H1 (cell line): ENCODE measurements at regions not wholly inside any gene's neighbourhood (a gene's known extent, or its start where the extent isn't known, plus 50 kb on each side); places are given as distances from the start of the nearest gene placed in this dataset.
A peak's percentile ranks its signal among the peaks of the same experiment; 100 is the strongest.

Experiments used
- CTCF ChIA-PET: fragments of 300-600 bp; sonication (Branson Sonifier 250); formaldehyde crosslinking; loops from one replicate; lab custom pipeline; 2021; ENCODE audit not compliant: partially characterized antibody; lab: Charles Lee
- POLR2A ChIA-PET: fragments of 300-600 bp; sonication (Branson Sonifier 250); formaldehyde crosslinking; loops from one replicate; lab custom pipeline; 2021; ENCODE audit warnings: inconsistent platforms; ENCODE audit not compliant: partially characterized antibody; lab: Charles Lee
- DNase-seq, 2 experiments: peaks; one replicate each; pipeline versions ENCODE4 v3.0.0 to v3.0.0-alpha.2; 2010 to 2022; ENCODE audit warnings: low spot score in 2 of 2, low read depth in 1 of 2, mixed read lengths in 1 of 2
- FAIRE-seq: peaks from 2 replicates; lab custom pipeline; 2011; peaks lifted over from hg19 to GRCh38; lab: Jason Lieb, UNC
- H2AFZ ChIP-seq: 2 replicates; pipeline ENCODE4 v1.8.1; 2012; ENCODE audit warnings: low read length, inconsistent platforms
- H2AK5ac ChIP-seq: 2 replicates; pipeline ENCODE4 v1.6.1; 2013; ENCODE audit warnings: low read depth, low read length
- H2BK120ac ChIP-seq: replicated peaks from 2 replicates; pipeline ENCODE3; 2013; ENCODE audit warnings: low read depth, low read length, inconsistent platforms
- H2BK12ac ChIP-seq: 2 replicates; pipeline ENCODE4 v1.6.1; 2013; ENCODE audit warnings: low read depth, low read length
- H2BK15ac ChIP-seq: 2 replicates; pipeline ENCODE4 v1.6.1; 2013; ENCODE audit warnings: low read length
- H2BK20ac ChIP-seq: 2 replicates; pipeline ENCODE4 v1.6.1; 2013; ENCODE audit warnings: low read length
- H2BK5ac ChIP-seq: 2 replicates; pipeline ENCODE4 v1.6.1; 2013; ENCODE audit warnings: low read depth, low read length
- H3K14ac ChIP-seq: 2 replicates; pipeline ENCODE4 v1.6.1; 2013; ENCODE audit warnings: inconsistent platforms; ENCODE audit not compliant: insufficient read length
- H3K18ac ChIP-seq: 2 replicates; pipeline ENCODE4 v1.6.1; 2013; ENCODE audit warnings: low read length; ENCODE audit errors: extremely low read depth
- H3K23ac ChIP-seq: 2 replicates; pipeline ENCODE4 v1.6.1; 2013; ENCODE audit warnings: inconsistent platforms; ENCODE audit not compliant: insufficient read length
- H3K23me2 ChIP-seq: 2 replicates; pipeline ENCODE4 v1.6.1; 2013; ENCODE audit warnings: low read depth, low read length
- H3K27ac ChIP-seq: 2 replicates; pipeline ENCODE4 v1.6.1; 2011; ENCODE audit warnings: low read depth, low read length, inconsistent platforms
- H3K27me3 ChIP-seq, 4 experiments: replicated peaks in 1 of 4; 1 replicate in 1 of 4; 2 replicates in 3 of 4; pipeline versions ENCODE4 v1.6.1 to v1.8.1; 2011 to 2013; ENCODE audit warnings: low read length in 3 of 4, mild to moderate bottlenecking in 3 of 4, inconsistent platforms in 2 of 4, mixed read lengths in 2 of 4, moderate library complexity in 1 of 4; ENCODE audit not compliant: control insufficient read depth in 3 of 4, insufficient read depth in 3 of 4; ENCODE audit errors: extremely low read depth in 1 of 4
- H3K36me3 ChIP-seq, 4 experiments: 2 replicates each; pipeline versions ENCODE4 v1.6.1 to v1.8.1; 2011 to 2013; ENCODE audit warnings: mild to moderate bottlenecking in 4 of 4, low read length in 3 of 4, moderate library complexity in 2 of 4, control low read depth in 1 of 4, inconsistent platforms in 1 of 4; ENCODE audit not compliant: insufficient read depth in 4 of 4, control insufficient read depth in 2 of 4
- H3K4ac ChIP-seq: replicated peaks from 2 replicates; pipeline ENCODE3; 2013; ENCODE audit warnings: low read length, low read depth, mixed read lengths, inconsistent platforms; ENCODE audit not compliant: insufficient read length
- H3K4me1 ChIP-seq, 4 experiments: replicated peaks in 1 of 4; 1 replicate in 1 of 4; 2 replicates in 3 of 4; pipeline versions ENCODE4 v1.6.1 to v1.8.1; 2011 to 2013; ENCODE audit warnings: low read length in 3 of 4, inconsistent platforms in 2 of 4, mixed read lengths in 1 of 4; ENCODE audit not compliant: insufficient read depth in 4 of 4, control insufficient read depth in 3 of 4
- H3K4me2 ChIP-seq, 2 experiments: 2 replicates each; pipeline versions ENCODE4 v1.6.1 to v1.8.1; 2011 to 2013; ENCODE audit warnings: low read depth in 2 of 2, low read length in 2 of 2, control low read depth in 1 of 2, inconsistent platforms in 1 of 2, mild to moderate bottlenecking in 1 of 2; ENCODE audit not compliant: insufficient read depth in 1 of 2
- H3K4me3 ChIP-seq, 4 experiments: fragments of 200-600, 300-600 bp in 1 of 4; sonication (generic), shearing (Covaris generic), sonication (Bioruptor Twin) in 1 of 4; 2 replicates each; pipeline versions ENCODE4 v1.5.1 to v1.8.1; 2011 to 2016; ENCODE audit warnings: low read length in 4 of 4, low read depth in 3 of 4, control low read depth in 2 of 4, inconsistent platforms in 2 of 4, mild to moderate bottlenecking in 2 of 4, mixed read lengths in 1 of 4, moderate library complexity in 1 of 4; ENCODE audit not compliant: insufficient read depth in 2 of 4; ENCODE audit errors: extremely low read depth in 1 of 4
- H3K56ac ChIP-seq: replicated peaks from 2 replicates; pipeline ENCODE3; 2013; ENCODE audit warnings: low read depth, mild to moderate bottlenecking, mixed read lengths, low read length, inconsistent platforms; ENCODE audit not compliant: insufficient read length
- H3K79me1 ChIP-seq: 2 replicates; pipeline ENCODE4 v1.6.1; 2013; ENCODE audit warnings: low read depth, low read length, control low read depth
- H3K79me2 ChIP-seq, 2 experiments: 2 replicates each; pipeline versions ENCODE4 v1.6.1 to v1.8.1; 2012 to 2013; ENCODE audit warnings: low read length in 2 of 2, mild to moderate bottlenecking in 2 of 2, inconsistent platforms in 1 of 2; ENCODE audit not compliant: insufficient read depth in 2 of 2, control insufficient read depth in 1 of 2
- H3K9ac ChIP-seq, 4 experiments: replicated peaks in 1 of 4; 1 replicate in 1 of 4; 2 replicates in 3 of 4; pipeline versions ENCODE4 v1.6.1 to v1.8.1; 2011 to 2013; ENCODE audit warnings: low read depth in 3 of 4, low read length in 3 of 4, control low read depth in 2 of 4, mild to moderate bottlenecking in 2 of 4, moderate library complexity in 2 of 4, inconsistent platforms in 1 of 4; ENCODE audit errors: extremely low read depth in 1 of 4
- H3K9me3 ChIP-seq, 2 experiments: 2 replicates each; pipeline versions ENCODE4 v1.6.1 to v1.8.1; 2012 to 2013; ENCODE audit warnings: mild to moderate bottlenecking in 2 of 2, moderate library complexity in 2 of 2, control low read depth in 1 of 2, inconsistent platforms in 1 of 2, low read depth in 1 of 2, low read length in 1 of 2, mixed read lengths in 1 of 2; ENCODE audit not compliant: insufficient read depth in 2 of 2
- H4K20me1 ChIP-seq, 2 experiments: replicated peaks in 1 of 2; 2 replicates each; pipeline versions ENCODE3 to v1.8.1; 2011 to 2013; ENCODE audit warnings: inconsistent platforms in 2 of 2, low read length in 2 of 2, mild to moderate bottlenecking in 1 of 2; ENCODE audit not compliant: insufficient read depth in 2 of 2, control insufficient read depth in 1 of 2
- H4K5ac ChIP-seq: 2 replicates; pipeline ENCODE4 v1.6.1; 2013; ENCODE audit warnings: low read length, low read depth, mixed read lengths, inconsistent platforms; ENCODE audit not compliant: insufficient read length
- H4K8ac ChIP-seq: 2 replicates; pipeline ENCODE4 v1.8.0; 2013; ENCODE audit warnings: mild to moderate bottlenecking, moderate library complexity, low read length, inconsistent platforms; ENCODE audit not compliant: insufficient read depth; ENCODE audit errors: extremely low read depth
- H4K91ac ChIP-seq: replicated peaks from 2 replicates; pipeline ENCODE3; 2013; ENCODE audit warnings: low read length, mixed read lengths, inconsistent platforms; ENCODE audit not compliant: insufficient read length
- EGR1 ChIP-seq: IDR thresholded peaks from 2 replicates; pipeline ENCODE4 v1.6.1; 2011; ENCODE audit warnings: low read depth, low read length, borderline replicate concordance
- JUND ChIP-seq: IDR thresholded peaks from 2 replicates; pipeline ENCODE4 v1.6.1; 2011; ENCODE audit warnings: mild to moderate bottlenecking, improper control_type of control experiment, low read length
- RAD21 ChIP-seq, 2 experiments: IDR thresholded peaks in 1 of 2; conservative IDR thresholded peaks in 1 of 2; 2 replicates each; pipeline ENCODE4 v1.6.1; 2011; ENCODE audit warnings: low read depth in 2 of 2, low read length in 2 of 2, improper control_type of control experiment in 1 of 2, inconsistent platforms in 1 of 2, mild to moderate bottlenecking in 1 of 2, moderate library complexity in 1 of 2
- SP1 ChIP-seq: IDR thresholded peaks from 2 replicates; pipeline ENCODE4 v1.6.1; 2011; ENCODE audit warnings: low read depth, low read length
- TAF1 ChIP-seq: IDR thresholded peaks from 2 replicates; pipeline ENCODE4 v1.6.1; 2011; ENCODE audit warnings: mild to moderate bottlenecking, low read depth, low read length
- TCF12 ChIP-seq: IDR thresholded peaks from 2 replicates; pipeline ENCODE4 v1.6.1; 2011; ENCODE audit warnings: low read depth, mild to moderate bottlenecking, low read length
- TEAD4 ChIP-seq: IDR thresholded peaks from 2 replicates; pipeline ENCODE4 v1.6.1; 2012; ENCODE audit warnings: low read depth, low read length, inconsistent platforms, mixed read lengths
- YY1 ChIP-seq: IDR thresholded peaks from 2 replicates; pipeline ENCODE4 v1.6.1; 2011; ENCODE audit warnings: low read depth, mild to moderate bottlenecking, low read length
- WGBS, 2 experiments: shearing (Covaris generic) in 1 of 2; methylation state at CpG; one replicate each; pipeline versions ENCODE4 v1.1.6 to v1.1.7; 2013 to 2015; ENCODE audit warnings: low lambda C conversion rate in 2 of 2, mixed read lengths in 2 of 2, inconsistent platforms in 1 of 2, low coverage in 1 of 2, missing lambda C conversion rate in 1 of 2; ENCODE audit not compliant: insufficient replicate concordance in 2 of 2, insufficient coverage in 1 of 2, insufficient read length in 1 of 2; ENCODE audit errors: extremely low coverage in 1 of 2, missing lambda C conversion rate in 1 of 2; 5-methylcytosine and 5-hydroxymethylcytosine counted together
- TF ChIP-seq, protein P1 (sequence below): IDR thresholded peaks from 2 replicates; pipeline ENCODE4 v1.6.1; 2012; ENCODE audit warnings: inconsistent platforms
- TF ChIP-seq, protein P2 (sequence below), 3 experiments: IDR thresholded peaks; 1 replicate in 2 of 3; 2 replicates in 1 of 3; pipeline versions ENCODE4 v1.5.1 to v1.6.1; 2011; ENCODE audit warnings: low read length in 3 of 3, mild to moderate bottlenecking in 3 of 3, inconsistent platforms in 2 of 3, low read depth in 1 of 3, moderate library complexity in 1 of 3; ENCODE audit not compliant: insufficient read depth in 1 of 3; ENCODE audit errors: control extremely low read depth in 1 of 3

DNA sequence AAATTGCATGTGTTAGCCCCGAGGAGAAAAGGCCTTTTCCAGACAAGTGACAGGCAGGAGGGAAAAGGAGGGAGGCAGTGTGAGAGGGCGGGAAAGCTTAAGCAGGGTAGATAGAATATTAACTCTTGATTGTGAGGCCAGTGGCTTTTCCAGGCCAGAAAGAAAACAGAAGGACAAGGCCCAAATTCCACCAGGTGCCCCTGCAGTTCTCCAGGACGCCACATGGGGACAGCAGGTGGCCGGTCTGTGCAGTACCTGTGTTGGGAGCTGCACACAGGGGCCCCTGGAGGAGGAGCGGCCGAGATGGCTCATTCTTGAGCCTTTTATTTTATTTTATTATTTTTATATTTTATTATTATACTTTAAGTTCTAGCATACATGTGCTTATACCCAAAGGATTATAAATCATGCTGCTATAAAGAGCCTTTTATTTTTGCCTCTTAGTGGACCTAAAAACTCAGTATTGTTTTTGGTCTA lies 141.3 kb upstream of the KLF14 start:
- H3K27me3 ChIP-seq: no peaks in the 10 kb centered on the region
- no peak for FAIRE-seq
- H2BK20ac ChIP-seq: no peak overlapping the region
- H4K20me1 ChIP-seq: no peaks in the 10 kb centered on the region
- no peak overlapping the region for H3K27ac ChIP-seq
- H3K18ac ChIP-seq: no peak overlapping the region
- H3K23me2 ChIP-seq: no peaks in the 10 kb centered on the region; the same call in 1 of the 2 replicates
- no peak overlapping the region for H3K4me3 ChIP-seq
- H2BK12ac ChIP-seq: no peak overlapping the region
- no peak overlapping the region for H3K4ac ChIP-seq
- ChIA-PET CTCF (interaction anchor here (0.5 to 4.7 kb wide), 26 partner anchors 9 to 572 kb away, joined by 3 to 64 read pairs (median 3); no protein-coding TSS in a partner anchor), POLR2A (interaction anchor here (0.6 to 1.2 kb wide), 4 partner anchors 9 to 202 kb away, joined by 3 to 4 read pairs (median 4); no protein-coding TSS in a partner anchor)
- H3K9me3 ChIP-seq: no peaks in the 10 kb centered on the region
- no peak overlapping the region for H4K91ac ChIP-seq
- H2BK15ac ChIP-seq: no peak overlapping the region
- H3K56ac ChIP-seq: no peak overlapping the region
- no peak overlapping the region for H2BK5ac ChIP-seq
- H3K14ac ChIP-seq: no peak overlapping the region
- H2AFZ ChIP-seq: no peak overlapping the region
- DNase-seq: peak; percentile 54 to 86
- peaks cover 0 to 10% (median 2%) of the 10 kb centered on the region in 4 experiments; a peak in 2 of 7 replicates for H3K4me1 ChIP-seq
- H4K8ac ChIP-seq: no peak overlapping the region
- H3K79me2 ChIP-seq: no peaks in the 10 kb centered on the region
- no peak overlapping the region for H4K5ac ChIP-seq
- H2AK5ac ChIP-seq: no peak overlapping the region
- no peak overlapping the region for H3K9ac ChIP-seq
- H3K36me3 ChIP-seq: no peaks in the 10 kb centered on the region
- H3K4me2 ChIP-seq: no peak overlapping the region
- WGBS, 2 experiments: 33% methylated on average over 6 of the region's 6 CpGs; no CpG with 5 or more reads in 1 of the 2 experiments
- no peaks in the 10 kb centered on the region for H3K79me1 ChIP-seq
- no peak overlapping the region for H3K23ac ChIP-seq
- H2BK120ac ChIP-seq: no peak overlapping the region
- TF ChIP-seq, protein P1, sequence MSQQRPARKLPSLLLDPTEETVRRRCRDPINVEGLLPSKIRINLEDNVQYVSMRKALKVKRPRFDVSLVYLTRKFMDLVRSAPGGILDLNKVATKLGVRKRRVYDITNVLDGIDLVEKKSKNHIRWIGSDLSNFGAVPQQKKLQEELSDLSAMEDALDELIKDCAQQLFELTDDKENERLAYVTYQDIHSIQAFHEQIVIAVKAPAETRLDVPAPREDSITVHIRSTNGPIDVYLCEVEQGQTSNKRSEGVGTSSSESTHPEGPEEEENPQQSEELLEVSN: no peak
- TF ChIP-seq TCF12 (peak; percentile 64; the same call in 1 of the 2 replicates), SP1 (no peak), TAF1 (no peak), EGR1 (no peak), RAD21 (IDR thresholded peaks at IDR 0.05 in 1 of 2, conservative IDR thresholded peaks at IDR 0.05 in 1 of 2; ENCODE audit: low read depth in 2 of 2, low read length in 2 of 2) (peak; percentile 91 to 95), TEAD4 (peak; percentile 51; the same call in 1 of the 2 replicates), YY1 (no peak), JUND (0 out of 2 replicates have a peak, but pooled peaks have one; percentile 40)
- TF ChIP-seq, protein P2, sequence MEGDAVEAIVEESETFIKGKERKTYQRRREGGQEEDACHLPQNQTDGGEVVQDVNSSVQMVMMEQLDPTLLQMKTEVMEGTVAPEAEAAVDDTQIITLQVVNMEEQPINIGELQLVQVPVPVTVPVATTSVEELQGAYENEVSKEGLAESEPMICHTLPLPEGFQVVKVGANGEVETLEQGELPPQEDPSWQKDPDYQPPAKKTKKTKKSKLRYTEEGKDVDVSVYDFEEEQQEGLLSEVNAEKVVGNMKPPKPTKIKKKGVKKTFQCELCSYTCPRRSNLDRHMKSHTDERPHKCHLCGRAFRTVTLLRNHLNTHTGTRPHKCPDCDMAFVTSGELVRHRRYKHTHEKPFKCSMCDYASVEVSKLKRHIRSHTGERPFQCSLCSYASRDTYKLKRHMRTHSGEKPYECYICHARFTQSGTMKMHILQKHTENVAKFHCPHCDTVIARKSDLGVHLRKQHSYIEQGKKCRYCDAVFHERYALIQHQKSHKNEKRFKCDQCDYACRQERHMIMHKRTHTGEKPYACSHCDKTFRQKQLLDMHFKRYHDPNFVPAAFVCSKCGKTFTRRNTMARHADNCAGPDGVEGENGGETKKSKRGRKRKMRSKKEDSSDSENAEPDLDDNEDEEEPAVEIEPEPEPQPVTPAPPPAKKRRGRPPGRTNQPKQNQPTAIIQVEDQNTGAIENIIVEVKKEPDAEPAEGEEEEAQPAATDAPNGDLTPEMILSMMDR (IDR thresholded peaks at IDR 0.05; ENCODE audit: control extremely low read depth in 1 of 3, insufficient read depth in 1 of 3, low read depth in 1 of 3, low read length in 3 of 3): peak; percentile 88 to 97 (median 96)
